22Rv1 (cell line): ENCODE measurements at regions not wholly inside any gene's neighbourhood (a gene's known extent, or its start where the extent isn't known, plus 50 kb on each side); places are given as distances from the start of the nearest gene placed in this dataset.

Experiments
- CTCF ChIP-seq: fragments of 450-650 bp; IDR thresholded peaks from 2 replicates; pipeline ENCODE4 v1.5.1; 2017; ENCODE audit warnings: mild to moderate bottlenecking
- ZFX ChIP-seq: fragments of 450-650 bp; IDR thresholded peaks from 2 replicates; pipeline ENCODE4 v1.6.1; 2017; ENCODE audit warnings: antibody characterized with exemption, borderline replicate concordance

GRCh38 chr12:43287706-43288383, 264.2 kb downstream of the ADAMTS20 start:
- TF ChIP-seq CTCF (no peak), ZFX (no peak)
